ENCODE measurements at regions not wholly inside any gene's neighbourhood (a gene's known extent, or its start where the extent isn't known, plus 50 kb on each side); places are given as distances from the start of the nearest gene placed in this dataset.
A peak's percentile ranks its signal among the peaks of the same experiment; 100 is the strongest.

DNA sequence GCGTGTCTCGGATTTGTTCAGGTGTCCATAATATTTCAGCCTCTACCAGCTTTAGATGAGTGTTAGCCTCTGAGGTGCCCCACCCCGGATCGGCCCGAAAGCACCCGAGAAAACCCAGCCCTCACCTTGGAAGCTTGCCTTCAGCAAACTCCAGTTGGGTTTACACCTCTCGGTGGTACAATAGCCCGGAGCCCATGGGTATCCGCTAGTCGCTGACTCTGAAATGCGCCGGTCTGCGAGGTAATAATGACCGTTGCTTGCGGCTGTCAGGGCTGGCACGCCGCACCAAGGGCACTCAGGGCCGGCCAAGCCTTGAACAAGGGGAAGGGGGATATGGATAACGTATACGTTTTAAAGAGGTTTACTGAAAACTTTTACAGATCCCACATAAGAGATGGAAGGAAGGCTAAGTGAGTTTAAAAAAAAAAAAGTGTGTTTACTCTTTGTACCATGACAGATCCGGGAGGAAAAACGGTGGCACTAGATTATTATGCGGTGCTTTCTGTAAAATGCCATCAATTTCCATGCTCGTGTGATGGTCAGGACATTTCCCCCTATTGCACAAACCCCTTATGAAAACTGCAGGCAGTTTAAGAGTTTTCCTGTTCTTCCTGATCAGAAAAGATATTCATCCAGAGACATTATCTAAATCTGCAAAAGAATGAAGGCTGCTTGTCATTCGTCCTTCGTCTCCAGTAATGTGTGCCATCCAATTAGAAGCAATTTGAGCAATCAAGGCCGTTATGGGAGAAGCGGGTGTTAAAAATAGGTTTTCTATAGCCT lies 124.2 kb downstream of the TMEM161B start:
- no peak for DNase-seq (ENCODE audit: low read depth in 1 of 2, low spot score in 1 of 2)

DNA sequence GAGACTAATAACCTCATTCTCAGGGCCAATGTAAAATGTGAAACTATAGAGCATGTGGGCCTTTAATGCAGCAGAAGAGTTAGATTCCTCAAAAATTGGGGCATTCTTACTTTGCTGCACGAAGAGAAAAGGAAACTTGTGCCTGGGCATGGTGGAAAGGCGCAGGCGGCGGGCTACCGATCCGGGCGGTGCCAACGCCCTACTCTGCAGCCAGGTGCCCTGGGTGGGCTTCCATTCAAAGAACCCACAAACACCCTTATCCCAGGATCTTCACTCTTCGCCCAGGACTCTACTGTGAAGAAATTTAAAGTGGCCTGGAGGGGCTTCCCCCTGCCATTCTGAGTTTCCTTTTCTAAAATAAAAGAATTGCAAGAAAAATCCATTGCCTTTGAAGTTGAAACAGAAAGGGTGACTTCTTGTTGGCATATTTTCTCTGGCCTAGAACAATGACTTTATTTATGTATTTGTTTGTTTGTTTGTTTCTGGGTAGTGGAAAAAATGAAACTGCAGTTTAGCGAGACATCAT lies 124.9 kb downstream of the TMEM161B start:
- DNase-seq (ENCODE audit: low read depth in 1 of 2, low spot score in 1 of 2): no peak

GRCh38 chr5:88142886-88143692 lies 125.6 kb downstream of the TMEM161B start:
- no peak for DNase-seq (ENCODE audit: low read depth in 1 of 2, low spot score in 1 of 2)

GRCh38 chr5:88142636-88142885 lies 126.1 kb downstream of the TMEM161B start:
- no peak for DNase-seq (ENCODE audit: low read depth in 1 of 2, low spot score in 1 of 2)

GRCh38 chr5:88140856-88141752 lies 127.5 kb downstream of the TMEM161B start:
- peak; percentile 39 to 61 for DNase-seq (ENCODE audit: low read depth in 1 of 2, low spot score in 1 of 2)

GRCh38 chr5:88140396-88140855 lies 128.2 kb downstream of the TMEM161B start:
- DNase-seq (ENCODE audit: low read depth in 1 of 2, low spot score in 1 of 2): no peak

GRCh38 chr5:88130211-88130815 lies 138.3 kb downstream of the TMEM161B start:
- DNase-seq (ENCODE audit: low read depth in 1 of 2, low spot score in 1 of 2): no peak

- no peak for DNase-seq (ENCODE audit: low read depth in 1 of 2, low spot score in 1 of 2)
These were observed 139.8 kb downstream of the TMEM161B start for GRCh38 chr5:88128813-88129212.

- DNase-seq (ENCODE audit: low read depth in 1 of 2, low spot score in 1 of 2): no peak
These were observed 149.0 kb downstream of the TMEM161B start for GRCh38 chr5:88119535-88120125.

DNA sequence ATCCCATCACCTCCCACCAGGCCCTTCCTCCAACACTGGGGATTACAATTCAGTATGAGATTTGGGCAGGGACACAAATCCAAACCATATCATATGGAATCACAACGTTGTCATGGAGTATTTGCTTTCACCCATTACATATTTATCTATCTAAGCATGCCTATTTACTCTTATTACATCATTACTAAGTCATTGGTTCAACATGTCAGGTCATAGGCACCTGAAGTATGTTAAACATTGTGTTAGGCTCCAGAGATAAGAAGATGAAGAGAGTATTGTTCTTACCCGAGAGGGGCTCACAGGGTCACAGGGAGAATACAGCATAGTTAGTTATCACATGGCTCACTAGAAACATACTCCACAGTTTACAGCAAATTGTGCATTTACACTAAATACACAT lies 150.5 kb downstream of the TMEM161B start:
- no peak for DNase-seq (ENCODE audit: low read depth in 1 of 2, low spot score in 1 of 2)

GRCh38 chr5:88117546-88117945 lies 151.1 kb downstream of the TMEM161B start:
- no peak for DNase-seq (ENCODE audit: low read depth in 1 of 2, low spot score in 1 of 2)

DNA sequence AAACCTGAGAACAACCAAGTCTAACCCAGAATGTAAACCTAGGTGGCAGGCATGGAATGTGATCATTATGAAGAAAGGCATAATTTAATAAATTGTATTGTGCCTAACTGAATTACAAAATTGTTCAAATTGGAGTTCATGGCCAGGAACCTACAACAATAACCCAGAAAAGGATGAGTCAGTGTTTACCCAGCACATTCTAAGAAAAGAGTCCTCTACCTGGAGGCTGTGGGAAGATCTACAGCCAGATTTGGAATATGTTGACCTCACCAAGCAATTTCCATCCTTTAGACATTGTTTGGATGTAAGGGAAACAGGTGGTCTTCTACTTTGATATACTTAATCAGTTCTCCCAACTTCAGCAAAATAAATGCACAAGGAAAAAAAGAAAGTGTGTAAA lies 152.2 kb downstream of the TMEM161B start:
- no peak for DNase-seq (ENCODE audit: low read depth in 1 of 2, low spot score in 1 of 2)

DNA sequence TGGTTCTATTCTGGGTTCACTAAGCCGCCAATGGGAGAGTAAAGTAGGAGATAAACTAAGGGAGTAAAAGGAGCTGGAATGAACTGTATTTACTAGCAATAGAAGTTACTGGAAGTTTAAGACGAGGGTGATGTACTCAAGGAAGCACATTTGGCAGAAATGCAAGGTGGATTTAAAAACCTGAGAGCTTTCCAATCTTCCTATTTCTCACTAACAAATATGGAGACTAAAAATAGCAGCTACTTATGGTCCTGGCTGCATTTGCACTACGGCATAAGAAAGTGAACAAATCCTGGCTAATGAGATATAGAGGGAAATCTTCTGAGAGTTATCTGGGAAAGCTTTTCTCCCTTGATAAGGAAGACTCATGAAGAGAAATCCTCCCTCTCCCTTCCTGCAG lies 153.4 kb downstream of the TMEM161B start:
- no peak for DNase-seq (ENCODE audit: low read depth in 1 of 2, low spot score in 1 of 2)

DNA sequence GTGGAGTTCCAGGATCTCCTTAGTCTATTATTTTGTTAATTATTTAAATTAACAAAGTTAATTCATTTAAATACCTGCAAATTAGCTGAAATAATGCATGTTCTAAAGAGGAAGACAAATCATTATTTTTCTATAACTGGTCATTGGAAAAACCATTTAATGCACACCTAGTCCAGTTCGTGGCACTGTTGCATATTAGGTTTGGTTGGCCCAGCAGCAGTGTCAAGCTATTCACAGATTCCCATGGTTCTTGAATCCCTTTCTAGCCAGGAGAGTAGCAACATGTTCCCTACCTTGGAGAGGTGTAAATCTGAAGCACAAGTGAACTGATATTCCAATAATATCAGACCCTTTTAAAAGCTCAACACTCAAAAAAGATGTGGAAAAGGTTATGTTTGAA lies 155.2 kb downstream of the TMEM161B start:
- DNase-seq (ENCODE audit: low read depth in 1 of 2, low spot score in 1 of 2): no peak

GRCh38 chr5:88109818-88110217 lies 158.8 kb downstream of the TMEM161B start:
- no peak for DNase-seq (ENCODE audit: low read depth in 1 of 2, low spot score in 1 of 2)

- no peak for DNase-seq (ENCODE audit: low read depth in 1 of 2, low spot score in 1 of 2)
These were observed 160.0 kb downstream of the TMEM161B start for GRCh38 chr5:88108490-88109279.

DNA sequence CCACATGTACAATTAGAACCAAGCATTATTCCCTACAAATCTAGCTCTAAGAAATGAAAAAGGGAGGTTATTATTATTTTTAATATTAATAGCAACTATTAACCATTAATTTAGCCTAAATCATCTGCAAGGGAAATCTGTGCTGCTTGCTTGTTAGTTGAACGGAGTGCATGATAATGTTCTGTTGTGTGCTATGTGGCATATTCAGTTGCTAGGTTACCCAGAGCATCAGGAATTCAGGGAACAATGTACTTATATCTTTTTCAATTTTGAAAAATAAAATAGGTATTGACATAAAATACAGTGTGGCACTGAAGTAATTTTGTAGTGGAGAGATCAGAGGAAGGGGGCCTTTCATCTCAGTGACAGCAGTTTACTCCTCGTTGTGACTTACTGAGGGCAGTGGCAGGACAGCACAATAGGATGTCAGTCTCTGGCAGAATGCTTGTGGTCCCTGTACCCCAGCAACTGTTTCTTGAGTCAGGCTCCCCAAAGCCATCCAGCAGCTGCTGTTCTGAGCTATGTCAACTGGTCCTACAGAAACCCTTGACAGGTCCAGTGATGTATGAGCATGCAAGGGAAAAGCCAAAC lies 173.6 kb downstream of the TMEM161B start:
- no peak for DNase-seq (ENCODE audit: low read depth in 1 of 2, low spot score in 1 of 2)

GRCh38 chr5:88094403-88094802 lies 174.2 kb downstream of the TMEM161B start:
- DNase-seq (ENCODE audit: low read depth in 1 of 2, low spot score in 1 of 2): no peak

- DNase-seq (ENCODE audit: low read depth in 1 of 2, low spot score in 1 of 2): no peak
These were observed 174.9 kb downstream of the TMEM161B start for GRCh38 chr5:88093765-88094164.

Measured in activated T-helper 1 cell treated with anti-CD3 and anti-CD28 coated beads, Interleukin-2, amount 50 U/mL, for 16 hours (primary cell).